Stimulated activated CD4-positive, alpha-beta T cell treated with anti-CD3 and anti-CD28 coated beads, Interleukin-1b, Interleukin-23, amount 100 ng/mL, for 48 hours (primary cell): ENCODE measurements at regions not wholly inside any gene's neighbourhood (a gene's known extent, or its start where the extent isn't known, plus 50 kb on each side); places are given as distances from the start of the nearest gene placed in this dataset.

Experiments used
- DNase-seq: peaks from one replicate; pipeline ENCODE4 v3.0.0-alpha.2; 2020

DNA sequence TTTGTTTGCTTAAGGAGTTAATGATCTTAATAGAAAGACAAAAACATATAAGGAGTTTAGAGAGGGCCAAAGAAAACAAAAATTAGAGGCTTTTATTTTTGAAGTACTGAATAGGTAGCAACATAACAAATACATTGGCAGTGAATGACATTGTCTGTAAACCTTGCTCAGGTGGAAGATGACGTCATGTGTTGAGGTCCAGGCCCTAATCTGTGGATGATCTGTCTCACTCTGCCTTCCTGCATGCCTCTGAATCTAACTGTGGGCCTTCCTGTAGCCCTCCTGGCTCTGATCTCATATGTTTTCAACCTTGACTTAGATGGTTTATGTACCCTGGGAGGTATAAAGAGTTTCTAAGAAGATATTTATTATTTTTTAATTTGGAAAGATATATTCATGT lies 58.1 kb upstream of the DYNAP start:
- DNase-seq: no peak
